ENCODE measurements at regions not wholly inside any gene's neighbourhood (a gene's known extent, or its start where the extent isn't known, plus 50 kb on each side); places are given as distances from the start of the nearest gene placed in this dataset.

- TF ChIP-seq CTCF (conservative IDR thresholded peaks at IDR 0.05; ENCODE audit: low read depth, low read length) (no peak), FOS (IDR thresholded peaks at IDR 0.05; ENCODE audit: low read depth, low read length) (no peak), POLR2A (IDR thresholded peaks at IDR 0.05; ENCODE audit: low read depth, low read length) (no peak), ELK1 (IDR thresholded peaks at IDR 0.05; ENCODE audit: borderline replicate concordance, low read depth, low read length) (no peak)
Observed at GRCh38 chr3:31402117-31402516, 130.6 kb upstream of the STT3B start.

Data from IMR-90 (cell line).